Hepatocyte (in vitro differentiated cells): ENCODE measurements at regions not wholly inside any gene's neighbourhood (a gene's known extent, or its start where the extent isn't known, plus 50 kb on each side); places are given as distances from the start of the nearest gene placed in this dataset.

Experiments
- CTCF ChIP-seq: fragments of 200-600 bp; sonication (generic); IDR thresholded peaks from 2 replicates; pipeline ENCODE4 v1.5.1; 2016; ENCODE audit warnings: antibody characterized with exemption, mild to moderate bottlenecking; ENCODE audit not compliant: poor library complexity
- EZH2phosphoT487 ChIP-seq: fragments of 200-600 bp; sonication (generic); IDR thresholded peaks from one replicate; pipeline ENCODE4 v1.6.1; 2018; ENCODE audit warnings: antibody characterized with exemption, mild to moderate bottlenecking, low read depth, moderate library complexity; ENCODE audit not compliant: unreplicated experiment, severe bottlenecking

- no peak for TF ChIP-seq CTCF
- no peak for TF ChIP-seq EZH2phosphoT487
Measured at GRCh38 chr22:49010070-49010863, 817.4 kb downstream of the BRD1 start.
